IPS-NIHi11 (cell line): ENCODE measurements at regions not wholly inside any gene's neighbourhood (a gene's known extent, or its start where the extent isn't known, plus 50 kb on each side); places are given as distances from the start of the nearest gene placed in this dataset.
A peak's percentile ranks its signal among the peaks of the same experiment; 100 is the strongest.
"Not testable (repeated sequence)": the region's sequence is repeated elsewhere in the genome, so short reads cannot be mapped to it uniquely, and the experiment has no call there.

Source experiments
- DNase-seq: peaks from one replicate; pipeline ENCODE4 v3.0.0; 2012; ENCODE audit warnings: mixed read lengths, low spot score

GRCh38 chr14:37991027-37991426, 216.7 kb upstream of the SSTR1 start:
- DNase-seq = no peak

DNA sequence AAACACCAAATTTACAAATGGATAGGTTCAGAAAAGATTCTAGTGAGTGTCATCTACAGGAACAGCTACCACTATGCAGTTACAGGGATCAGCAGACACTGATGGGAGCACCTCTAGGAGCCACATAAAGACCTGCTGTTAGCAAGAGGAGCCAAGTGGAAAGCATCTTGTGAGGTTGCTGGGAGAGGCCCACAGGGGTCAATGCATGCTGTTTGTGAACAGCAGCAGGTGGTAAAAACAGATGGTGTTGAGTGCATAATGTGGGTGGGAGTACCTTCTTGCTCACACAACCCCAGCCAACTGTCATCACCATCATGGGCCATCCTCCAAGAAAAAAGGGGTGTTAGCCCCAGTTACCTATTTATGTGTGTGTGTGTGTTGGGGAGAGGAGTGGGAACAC, 215.2 kb upstream of the SSTR1 start:
- no peak for DNase-seq

GRCh38 chr14:37994846-37995372, 212.8 kb upstream of the SSTR1 start:
- peak; percentile 14 for DNase-seq

GRCh38 chr14:37997017-37997416, 210.7 kb upstream of the SSTR1 start:
- no peak for DNase-seq

- DNase-seq = no peak
Measured at GRCh38 chr14:38000340-38000739, 207.4 kb upstream of the SSTR1 start.

DNA sequence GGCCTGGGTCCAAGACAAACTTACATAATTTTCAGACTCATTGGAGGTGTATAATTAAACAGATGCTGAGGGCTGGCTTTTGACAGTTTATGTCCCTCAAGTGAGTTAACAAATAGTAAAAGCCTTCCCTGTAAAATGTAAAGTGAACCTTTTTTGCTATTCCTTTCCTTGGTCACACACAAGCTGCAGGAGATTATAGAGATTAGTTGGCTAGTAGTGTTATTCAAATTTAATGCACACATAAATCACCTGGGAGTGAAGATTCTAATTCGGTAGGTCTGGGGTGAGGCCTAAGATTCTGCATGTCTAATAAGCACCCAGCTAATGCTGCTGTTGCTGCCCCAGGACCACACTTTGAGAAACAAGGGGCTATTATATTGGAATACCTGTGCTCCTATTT, 206.2 kb upstream of the SSTR1 start:
- no peak for DNase-seq

- DNase-seq = no peak
Measured at GRCh38 chr14:38003746-38004609, 203.7 kb upstream of the SSTR1 start.

DNA sequence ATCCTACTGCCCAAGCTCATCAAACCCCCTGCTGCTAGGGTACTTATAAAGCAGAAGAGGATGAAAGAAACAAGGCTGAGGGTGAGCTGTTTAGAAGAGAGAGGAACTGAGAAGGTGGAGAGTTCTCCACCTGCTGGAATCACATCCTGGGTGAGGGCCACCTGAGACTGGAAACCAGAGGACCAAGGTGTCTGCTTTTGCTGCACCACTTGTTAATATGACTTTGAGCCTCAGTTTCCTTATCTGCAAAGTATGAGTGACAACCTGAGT, 203.2 kb upstream of the SSTR1 start:
- DNase-seq = no peak

- not testable (repeated sequence) for DNase-seq
Measured at GRCh38 chr14:38011156-38011555, 196.5 kb upstream of the SSTR1 start.

DNA sequence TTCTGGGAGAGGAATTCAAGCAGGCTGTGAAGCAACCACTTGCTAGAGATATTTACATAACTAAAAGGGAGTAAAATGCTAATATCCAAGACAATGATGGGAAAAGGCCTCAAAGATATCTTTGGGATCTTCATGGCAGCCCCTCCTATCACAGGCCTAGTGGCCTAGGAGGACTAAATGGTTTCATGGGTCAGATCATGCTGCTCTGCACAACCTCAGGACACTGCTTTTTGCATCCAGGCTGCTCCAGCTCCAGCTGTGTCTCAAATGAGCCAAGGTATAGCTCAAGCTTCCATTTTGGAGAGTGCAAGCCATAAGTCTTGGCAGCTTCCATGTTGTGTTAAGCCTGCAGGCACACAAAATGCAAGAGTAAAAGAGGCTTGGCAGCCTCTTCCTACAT, 195.6 kb upstream of the SSTR1 start:
- no peak for DNase-seq

DNA sequence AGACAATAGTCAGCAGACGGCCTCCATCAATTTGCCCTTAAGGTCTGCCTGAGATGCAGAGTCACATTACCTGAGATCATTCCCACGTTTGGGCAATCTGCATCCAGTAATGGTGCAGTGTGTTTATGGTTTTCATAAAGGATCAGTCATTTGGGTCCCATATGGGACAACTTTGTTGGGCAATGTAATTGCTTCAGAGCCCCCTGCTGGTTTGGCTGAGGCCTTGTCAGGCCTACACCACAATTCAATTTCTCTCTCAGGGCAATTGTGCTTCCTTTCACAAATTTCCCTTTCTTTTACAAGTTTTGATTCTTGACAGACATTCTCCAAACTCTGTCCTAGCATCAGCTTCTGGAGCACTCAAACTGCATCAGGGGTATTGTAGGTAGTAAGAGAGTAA, 191.2 kb upstream of the SSTR1 start:
- no peak for DNase-seq

- no peak for DNase-seq
Measured at GRCh38 chr14:38021861-38022260, 185.8 kb upstream of the SSTR1 start.

GRCh38 chr14:38022775-38023174, 184.9 kb upstream of the SSTR1 start:
- no peak for DNase-seq

GRCh38 chr14:38038171-38038570, 169.5 kb upstream of the SSTR1 start:
- no peak for DNase-seq

DNA sequence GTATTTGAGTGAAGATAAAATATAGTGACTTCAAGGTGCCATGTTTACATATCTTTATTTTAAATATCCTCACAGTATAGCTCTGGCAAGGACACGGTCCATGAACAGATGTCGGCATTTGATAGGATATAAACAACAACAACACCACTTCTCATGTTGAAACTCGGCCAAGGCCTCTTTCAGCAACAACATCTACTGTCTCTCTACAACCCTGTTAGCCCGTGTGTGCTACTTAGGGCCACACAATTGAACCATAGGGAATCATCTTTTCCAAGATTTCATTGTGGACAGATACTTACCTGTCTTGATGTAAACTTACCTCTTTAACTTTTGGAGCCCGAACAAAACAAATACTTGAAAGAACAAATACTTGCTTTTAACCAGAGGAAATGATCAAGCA, 168.7 kb upstream of the SSTR1 start:
- no peak for DNase-seq

DNA sequence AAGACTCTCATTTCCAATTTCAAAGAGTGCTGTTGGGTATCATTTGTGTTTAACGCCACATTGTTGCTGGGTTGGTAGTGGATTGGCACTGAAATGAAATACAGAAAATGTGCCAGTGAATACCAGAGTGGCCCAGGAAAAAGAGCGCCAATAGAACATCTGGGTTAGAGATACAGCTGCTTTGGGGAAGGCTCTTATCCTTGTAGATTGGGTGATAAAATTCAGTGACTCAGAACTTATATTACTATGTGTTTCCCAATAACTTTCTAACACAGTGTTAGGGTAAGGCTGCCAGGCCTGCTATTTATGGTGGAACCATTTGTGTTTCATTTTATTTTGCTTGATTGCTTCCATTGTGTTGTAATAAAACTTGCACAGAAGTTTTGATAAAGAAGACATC, 168.2 kb upstream of the SSTR1 start:
- no peak for DNase-seq

- DNase-seq = no peak
Measured at GRCh38 chr14:38040411-38040810, 167.3 kb upstream of the SSTR1 start.

DNA sequence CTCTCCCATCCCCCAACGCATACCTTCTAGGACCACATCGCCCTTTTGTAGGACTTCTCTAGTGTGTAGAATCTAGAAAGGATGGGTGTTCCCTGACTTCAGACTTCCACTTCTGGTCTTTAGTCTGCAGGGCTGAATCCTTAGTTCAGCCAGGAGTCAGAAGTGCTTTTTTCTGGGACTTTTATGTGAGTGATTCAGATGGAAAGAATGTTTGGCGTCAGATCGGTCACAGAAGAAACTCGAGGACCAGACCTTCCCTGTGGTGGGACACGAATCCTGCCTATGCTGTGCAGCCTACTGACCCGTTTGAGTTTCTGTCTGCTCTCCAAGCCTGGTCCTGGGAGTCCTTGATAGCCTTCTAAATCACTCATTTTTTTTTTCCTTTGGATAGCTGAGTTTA, 165.4 kb upstream of the SSTR1 start:
- peak; percentile 18 for DNase-seq

DNA sequence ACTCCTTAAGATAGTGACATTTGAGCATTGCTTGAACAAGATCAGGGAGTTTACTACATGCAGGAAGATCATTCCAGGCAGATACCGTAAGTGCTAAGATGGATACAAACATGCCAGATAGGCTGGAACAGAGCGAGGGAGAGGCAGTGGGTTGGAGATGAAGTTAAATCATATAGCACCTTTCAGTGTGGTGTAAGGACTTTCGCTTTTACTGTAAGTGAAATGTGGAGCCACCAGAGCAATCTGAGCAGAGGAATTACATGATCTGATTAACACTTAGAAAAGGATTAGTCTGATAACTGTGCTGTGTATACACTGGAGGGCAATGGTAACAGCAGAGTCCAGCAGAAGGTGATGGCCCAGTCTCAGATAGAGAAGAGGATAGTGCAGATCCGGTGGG, 163.0 kb upstream of the SSTR1 start:
- no peak for DNase-seq

DNA sequence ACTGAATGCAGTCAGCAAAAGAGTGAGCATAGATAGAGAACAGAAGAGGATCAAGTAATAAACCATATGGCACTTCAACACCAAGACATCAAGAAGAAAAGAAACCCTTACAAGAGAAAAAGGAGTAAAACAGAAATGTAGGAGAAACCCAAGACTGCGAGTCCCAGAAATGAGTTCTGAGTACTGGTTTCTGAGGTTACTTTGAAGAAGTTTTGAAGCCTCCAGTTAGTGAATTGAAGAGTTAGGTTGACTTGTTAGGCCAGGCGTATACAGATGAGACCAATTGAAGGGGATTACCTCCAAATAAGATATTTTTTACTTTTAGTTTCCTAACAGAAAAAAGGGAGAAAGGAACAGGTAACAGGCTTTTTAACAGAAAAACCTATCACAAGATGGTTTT, 162.2 kb upstream of the SSTR1 start:
- DNase-seq = no peak

DNA sequence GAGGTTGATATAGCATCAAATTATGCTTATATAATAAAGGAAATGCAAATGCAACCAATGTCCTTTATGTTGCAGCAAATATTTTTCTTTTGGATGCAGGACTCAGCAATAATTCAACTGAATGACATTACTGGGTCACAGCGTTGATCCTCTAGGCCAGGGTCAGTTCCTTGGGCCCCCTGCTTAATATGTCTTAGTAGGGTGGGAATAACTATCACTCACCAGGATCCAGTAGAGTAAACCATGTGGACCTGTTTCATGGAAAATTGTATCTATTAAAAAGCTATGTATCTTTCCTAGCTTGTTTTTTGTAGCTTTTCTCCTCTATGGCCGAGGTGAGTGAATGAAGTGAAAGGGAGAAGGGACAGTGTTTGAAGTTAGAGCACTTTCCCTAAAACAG, 161.5 kb upstream of the SSTR1 start:
- no peak for DNase-seq

GRCh38 chr14:38047195-38047902, 160.4 kb upstream of the SSTR1 start:
- no peak for DNase-seq

DNA sequence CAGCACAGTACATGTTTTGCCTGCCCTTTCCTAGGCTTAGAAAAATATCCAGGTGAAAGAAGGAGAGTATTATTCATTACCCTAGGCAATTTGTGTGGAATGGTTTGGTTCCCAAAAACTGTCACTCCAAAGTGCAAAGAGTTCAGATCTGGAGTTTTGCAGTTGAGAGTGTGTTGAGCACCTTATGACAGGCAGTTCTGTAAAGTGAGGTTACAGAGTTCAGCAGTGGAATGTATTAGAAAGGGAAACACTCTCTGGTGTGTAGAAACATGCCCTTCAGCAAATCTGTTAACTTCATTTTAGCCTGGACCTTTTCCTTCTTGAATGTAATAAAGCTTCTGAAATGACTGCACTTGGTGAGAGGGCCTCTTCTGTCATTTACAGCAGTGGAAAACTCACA, 154.0 kb upstream of the SSTR1 start:
- DNase-seq = no peak

GRCh38 chr14:38056270-38056669, 151.4 kb upstream of the SSTR1 start:
- DNase-seq = peak; percentile 26
